HUES6 (cell line): ENCODE measurements at regions not wholly inside any gene's neighbourhood (a gene's known extent, or its start where the extent isn't known, plus 50 kb on each side); places are given as distances from the start of the nearest gene placed in this dataset.

Experiments used
- H3K27ac ChIP-seq: 2 replicates; pipeline ENCODE4 v1.7.0; 2013; ENCODE audit warnings: low read depth, mild to moderate bottlenecking, low read length, inconsistent platforms
- H3K27me3 ChIP-seq: 2 replicates; pipeline ENCODE4 v1.6.1; 2013; ENCODE audit warnings: low read length; ENCODE audit not compliant: control insufficient read depth, insufficient read depth
- H3K36me3 ChIP-seq: 2 replicates; pipeline ENCODE4 v1.6.1; 2013; ENCODE audit warnings: low read length; ENCODE audit not compliant: control insufficient read depth, insufficient read depth
- H3K4me1 ChIP-seq: 2 replicates; pipeline ENCODE4 v1.6.1; 2013; ENCODE audit warnings: low read length; ENCODE audit not compliant: control insufficient read depth, insufficient read depth
- H3K4me3 ChIP-seq: 2 replicates; pipeline ENCODE4 v1.5.1; 2013; ENCODE audit warnings: low read depth, low read length
- H3K9ac ChIP-seq: one replicate; pipeline ENCODE4 v1.6.1; 2013; ENCODE audit warnings: mild to moderate bottlenecking, low read length
- H3K9me3 ChIP-seq: 2 replicates; pipeline ENCODE4 v1.6.1; 2013; ENCODE audit warnings: low read depth, low read length; ENCODE audit not compliant: control insufficient read depth, insufficient read depth

GRCh38 chr16:64656471-64656870, 465.4 kb downstream of the CDH11 start:
- H3K36me3 ChIP-seq = no peaks in the 10 kb centered on the region
- no peak overlapping the region for H3K27ac ChIP-seq
- H3K4me3 ChIP-seq = no peak overlapping the region
- no peak overlapping the region for H3K9ac ChIP-seq
- no peaks in the 10 kb centered on the region for H3K4me1 ChIP-seq
- no peaks in the 10 kb centered on the region for H3K9me3 ChIP-seq
- H3K27me3 ChIP-seq = no peaks in the 10 kb centered on the region

DNA sequence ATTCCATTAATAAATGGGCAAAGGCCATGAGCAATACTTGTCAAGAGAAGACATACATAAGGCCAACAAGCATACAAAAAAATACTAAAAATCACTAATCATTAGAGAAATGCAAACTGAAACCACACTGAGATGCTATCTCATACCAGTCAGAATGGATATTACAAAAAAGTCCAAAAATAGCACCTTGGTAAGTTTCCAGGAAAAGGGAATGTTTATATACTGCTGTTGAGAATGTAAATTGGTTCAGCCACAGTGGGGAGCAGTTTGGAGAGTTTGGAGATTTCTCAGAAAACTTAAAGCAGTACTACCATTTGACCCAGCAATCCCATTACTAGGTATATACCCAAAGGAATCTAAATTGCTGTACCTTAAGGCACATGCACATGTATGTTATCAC, 467.7 kb downstream of the CDH11 start:
- Histone ChIP-seq H3K27ac (no peak overlapping the region), H3K4me3 (no peak overlapping the region), H3K36me3 (no peaks in the 10 kb centered on the region), H3K27me3 (no peaks in the 10 kb centered on the region), H3K9ac (no peak overlapping the region), H3K4me1 (no peaks in the 10 kb centered on the region), H3K9me3 (peaks cover 9% of the 10 kb centered on the region)

- H3K4me3 ChIP-seq = no peak overlapping the region
- H3K4me1 ChIP-seq = no peaks in the 10 kb centered on the region
- H3K9me3 ChIP-seq = peaks cover 9% of the 10 kb centered on the region
- H3K36me3 ChIP-seq = no peaks in the 10 kb centered on the region
- H3K9ac ChIP-seq = no peak overlapping the region
- no peaks in the 10 kb centered on the region for H3K27me3 ChIP-seq
- no peak overlapping the region for H3K27ac ChIP-seq
Observed at GRCh38 chr16:64648282-64648681, 473.6 kb downstream of the CDH11 start.

GRCh38 chr16:64641343-64641742, 480.5 kb downstream of the CDH11 start:
- Histone ChIP-seq H3K9me3 (no peaks in the 10 kb centered on the region), H3K36me3 (no peaks in the 10 kb centered on the region), H3K4me1 (no peaks in the 10 kb centered on the region), H3K4me3 (no peak overlapping the region), H3K27me3 (no peaks in the 10 kb centered on the region), H3K9ac (no peak overlapping the region), H3K27ac (no peak overlapping the region)

DNA sequence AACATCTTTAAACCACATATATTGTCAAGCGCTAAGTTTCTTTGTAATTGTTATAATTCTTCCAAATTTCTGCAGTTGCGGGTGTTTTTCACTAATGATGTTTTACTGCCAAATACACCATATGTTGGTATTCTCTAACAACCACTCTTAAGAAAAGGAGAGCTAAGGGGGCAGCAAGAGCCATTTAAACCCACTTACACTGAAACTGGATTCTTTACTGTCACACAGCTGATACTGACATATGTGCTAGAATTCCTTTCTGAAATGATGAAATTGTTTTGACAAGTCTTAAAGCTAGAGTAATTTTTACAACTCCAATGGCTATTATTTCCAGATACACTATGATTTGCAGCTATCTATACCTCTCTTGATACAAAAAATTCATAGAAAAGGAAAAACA, 483.1 kb downstream of the CDH11 start:
- Histone ChIP-seq H3K9me3 (no peaks in the 10 kb centered on the region), H3K27ac (no peak overlapping the region), H3K4me1 (no peaks in the 10 kb centered on the region), H3K9ac (no peak overlapping the region), H3K36me3 (no peaks in the 10 kb centered on the region), H3K27me3 (no peaks in the 10 kb centered on the region), H3K4me3 (no peak overlapping the region)

- Histone ChIP-seq H3K9me3 (no peaks in the 10 kb centered on the region), H3K27me3 (no peaks in the 10 kb centered on the region), H3K36me3 (no peaks in the 10 kb centered on the region), H3K4me3 (no peak overlapping the region), H3K4me1 (no peaks in the 10 kb centered on the region), H3K27ac (no peak overlapping the region), H3K9ac (no peak overlapping the region)
Observed at GRCh38 chr16:64629622-64630021, 492.2 kb downstream of the CDH11 start.

GRCh38 chr16:64627781-64628180, 494.1 kb downstream of the CDH11 start:
- no peaks in the 10 kb centered on the region for H3K9me3 ChIP-seq
- H3K36me3 ChIP-seq = no peaks in the 10 kb centered on the region
- H3K27ac ChIP-seq = no peak overlapping the region
- H3K27me3 ChIP-seq = no peaks in the 10 kb centered on the region
- no peak overlapping the region for H3K4me3 ChIP-seq
- H3K9ac ChIP-seq = no peak overlapping the region
- no peaks in the 10 kb centered on the region for H3K4me1 ChIP-seq

DNA sequence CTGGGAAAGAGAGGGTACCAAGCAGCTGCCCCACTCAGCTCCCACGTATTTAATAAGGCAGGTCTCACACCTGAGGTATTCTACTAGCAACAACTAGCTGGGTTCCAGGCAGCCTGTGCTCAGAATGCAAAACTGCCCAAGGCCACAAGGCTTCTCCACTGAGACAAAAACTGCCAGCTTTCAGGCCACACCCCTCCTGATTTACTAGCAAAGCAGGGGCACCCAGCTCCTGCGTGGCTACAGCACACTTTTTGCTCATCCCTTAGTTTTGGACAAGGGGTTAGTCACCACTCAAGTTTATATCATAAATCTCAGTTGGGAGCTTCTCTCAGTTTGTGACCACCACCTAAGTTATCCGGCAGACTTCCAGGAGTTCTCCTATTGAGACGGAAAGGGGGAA, 494.6 kb downstream of the CDH11 start:
- Histone ChIP-seq H3K27me3 (no peaks in the 10 kb centered on the region), H3K4me1 (no peaks in the 10 kb centered on the region), H3K9ac (no peak overlapping the region), H3K36me3 (no peaks in the 10 kb centered on the region), H3K4me3 (no peak overlapping the region), H3K9me3 (no peaks in the 10 kb centered on the region), H3K27ac (no peak overlapping the region)

DNA sequence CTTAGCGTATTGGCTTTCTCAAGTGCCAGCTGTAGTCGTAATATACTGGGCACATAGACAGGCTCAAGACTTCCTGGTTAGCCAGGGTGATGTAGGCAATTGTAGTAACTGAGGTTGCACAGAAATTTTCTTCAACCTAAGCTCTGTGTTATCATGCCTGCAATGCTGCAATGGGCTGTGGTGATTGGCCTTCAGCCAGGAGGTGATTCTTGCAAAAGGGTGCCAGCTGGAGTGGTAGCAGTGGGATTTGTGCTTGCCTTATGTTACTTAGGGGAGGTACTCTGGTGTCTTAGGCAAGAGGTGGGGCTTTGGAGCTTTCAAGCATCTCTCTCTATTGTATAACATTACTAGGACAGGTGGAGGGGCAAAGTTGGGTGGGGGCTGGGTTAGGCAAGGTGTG, 495.1 kb downstream of the CDH11 start:
- Histone ChIP-seq H3K36me3 (no peaks in the 10 kb centered on the region), H3K4me1 (no peaks in the 10 kb centered on the region), H3K4me3 (no peak overlapping the region), H3K27me3 (no peaks in the 10 kb centered on the region), H3K9ac (no peak overlapping the region), H3K27ac (no peak overlapping the region), H3K9me3 (no peaks in the 10 kb centered on the region)

GRCh38 chr16:64621616-64622015, 500.2 kb downstream of the CDH11 start:
- no peak overlapping the region for H3K27ac ChIP-seq
- H3K9me3 ChIP-seq = no peaks in the 10 kb centered on the region
- H3K4me1 ChIP-seq = no peaks in the 10 kb centered on the region
- H3K27me3 ChIP-seq = no peaks in the 10 kb centered on the region
- H3K9ac ChIP-seq = no peak overlapping the region
- H3K4me3 ChIP-seq = no peak overlapping the region
- no peaks in the 10 kb centered on the region for H3K36me3 ChIP-seq

GRCh38 chr16:64617836-64618476, 503.9 kb downstream of the CDH11 start:
- no peak overlapping the region for H3K27ac ChIP-seq

More at GRCh38 chr16:64617836-64618476, 503.9 kb downstream of the CDH11 start:
- Histone ChIP-seq H3K9me3 (no peaks in the 10 kb centered on the region), H3K4me3 (no peak overlapping the region), H3K9ac (no peak overlapping the region), H3K36me3 (no peaks in the 10 kb centered on the region), H3K27me3 (no peaks in the 10 kb centered on the region), H3K4me1 (peaks cover 16% of the 10 kb centered on the region)
